CD4-positive, alpha-beta T cell treated with Interleukin-17A for 4 hours (primary cell): ENCODE measurements at regions not wholly inside any gene's neighbourhood (a gene's known extent, or its start where the extent isn't known, plus 50 kb on each side); places are given as distances from the start of the nearest gene placed in this dataset.

ENCODE experiments used
- DNase-seq: peaks from one replicate; pipeline ENCODE4 v3.0.0-alpha.2; 2020; ENCODE audit warnings: mixed read lengths

DNA sequence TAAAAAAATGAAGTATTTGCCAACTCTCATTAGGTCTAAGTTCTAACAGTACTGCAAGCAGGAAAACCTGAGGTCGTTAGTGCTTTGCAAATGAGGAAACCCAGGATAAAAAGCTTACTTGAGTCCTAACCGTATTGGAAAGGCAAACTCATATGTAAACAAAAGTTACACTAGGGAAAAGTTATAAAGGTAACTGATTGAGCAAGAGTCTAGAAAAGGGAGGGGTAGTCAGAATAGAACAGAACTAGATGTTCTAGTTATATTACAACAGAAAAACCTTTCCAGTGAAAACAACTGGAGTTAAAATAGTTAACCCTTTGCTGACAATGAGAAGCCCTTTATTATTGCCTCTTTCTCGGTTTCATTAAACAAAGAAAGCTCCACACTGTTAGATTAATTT lies 66.4 kb upstream of the MAOA start:
- no peak for DNase-seq

DNA sequence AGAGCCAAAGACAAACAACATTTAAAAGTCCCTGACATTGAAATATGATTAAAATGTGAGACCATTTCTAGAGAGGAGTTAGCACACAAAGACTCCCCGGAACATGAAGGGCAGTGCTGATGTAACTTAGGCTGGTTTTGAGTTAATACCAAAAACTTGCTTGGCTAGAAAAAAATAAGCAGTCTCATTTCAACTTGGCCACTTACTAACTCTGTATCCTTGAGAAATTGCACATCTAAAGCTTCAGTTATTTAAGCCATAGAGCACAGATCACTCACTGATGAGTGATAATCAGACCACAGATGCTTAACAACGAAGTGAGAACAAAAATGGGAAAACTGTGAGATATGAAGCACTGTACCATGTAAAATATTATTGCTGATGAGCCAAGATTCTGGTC lies 65.9 kb upstream of the MAOA start:
- DNase-seq = no peak

DNA sequence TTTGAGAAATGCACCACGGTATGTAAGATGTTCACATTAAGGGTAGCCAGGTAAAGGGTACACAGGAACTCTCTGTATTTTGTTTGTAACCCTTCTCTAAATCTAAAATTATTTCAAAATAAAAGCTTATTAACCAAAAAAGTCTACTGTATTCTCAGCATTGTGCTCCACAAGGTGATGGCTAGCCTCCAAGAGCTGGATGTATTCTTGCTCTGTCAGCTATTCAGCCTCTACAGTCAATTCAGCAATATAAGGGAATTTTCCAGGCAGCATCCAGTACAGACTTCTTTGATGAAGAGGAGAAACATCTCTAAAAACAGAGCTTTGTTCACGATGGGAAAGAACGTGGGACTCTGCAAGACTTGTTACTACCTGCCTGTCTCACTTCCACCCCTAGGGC lies 63.5 kb upstream of the MAOA start:
- no peak for DNase-seq

DNA sequence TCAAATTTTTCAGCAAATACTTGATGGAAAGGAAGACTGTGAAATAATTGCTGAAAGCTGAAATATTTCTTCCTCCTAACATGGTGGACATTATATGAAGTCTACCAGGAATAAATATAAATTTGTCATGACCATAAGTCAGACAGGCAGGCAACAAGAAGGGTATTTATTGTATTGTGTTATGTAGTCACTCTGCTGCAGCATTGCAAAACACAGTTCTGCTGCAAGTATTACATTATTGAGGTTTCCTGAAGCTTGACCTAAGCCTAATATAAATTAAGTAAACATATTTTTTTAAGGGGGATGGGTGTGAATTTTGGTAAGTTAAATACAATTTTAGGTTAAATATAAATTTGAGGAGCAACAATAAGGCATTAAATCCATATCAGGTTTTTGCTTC lies 60.2 kb upstream of the MAOA start:
- DNase-seq = no peak

DNA sequence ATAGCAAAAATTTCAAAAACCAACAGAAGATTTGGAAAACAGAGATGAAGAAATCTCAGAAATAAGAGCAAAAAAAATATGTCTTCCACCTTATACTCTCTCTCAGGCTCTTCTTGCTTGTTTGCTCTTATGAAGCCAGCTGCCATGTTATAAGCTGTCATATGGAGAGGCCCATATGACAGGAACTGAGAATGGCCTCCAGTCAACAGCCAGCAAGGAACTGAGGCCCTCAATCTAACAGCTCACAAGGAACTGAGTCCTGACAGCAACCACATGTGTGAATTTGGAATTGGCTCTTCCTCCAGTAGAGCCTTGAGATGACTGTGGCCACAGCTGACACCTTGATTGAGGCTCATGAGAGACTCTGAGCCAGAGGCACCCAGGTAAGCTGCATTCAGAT lies 51.3 kb upstream of the MAOA start:
- DNase-seq = no peak

DNA sequence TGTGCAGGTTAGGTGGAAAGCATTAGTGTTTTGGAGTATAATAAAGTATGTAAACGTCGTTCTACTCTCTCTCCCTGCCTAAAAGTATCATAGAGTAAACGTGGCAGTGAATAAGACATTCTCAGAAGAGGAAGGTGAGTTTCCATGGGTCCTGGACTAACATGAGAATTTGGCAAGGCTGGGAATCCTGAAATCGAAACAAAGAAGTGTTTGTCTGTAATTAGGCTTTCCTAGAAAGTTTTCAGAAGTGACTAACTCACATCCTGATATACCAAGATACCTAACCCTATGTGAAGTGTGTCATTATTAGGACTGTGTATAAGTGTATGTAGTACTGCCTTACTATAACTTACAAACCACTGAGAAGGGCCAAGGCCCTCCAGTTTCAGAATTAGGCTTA lies 50.7 kb upstream of the MAOA start:
- no peak for DNase-seq
